Bronchial epithelial cell (primary cell): ENCODE measurements at regions not wholly inside any gene's neighbourhood (a gene's known extent, or its start where the extent isn't known, plus 50 kb on each side); places are given as distances from the start of the nearest gene placed in this dataset.
A peak's percentile ranks its signal among the peaks of the same experiment; 100 is the strongest.

Experiments used
- DNase-seq: peaks from one replicate; pipeline ENCODE4 v3.0.0-alpha.2; 2010; ENCODE audit warnings: low read depth
- FAIRE-seq: peaks from 2 replicates; lab custom pipeline; 2011; peaks lifted over from hg19 to GRCh38; lab: Jason Lieb, UNC
- H3K27me3 ChIP-seq: 2 replicates; pipeline ENCODE4 v1.5.1; 2011; ENCODE audit warnings: low read length; ENCODE audit not compliant: control insufficient read depth, insufficient read depth
- H3K36me3 ChIP-seq: 2 replicates; pipeline ENCODE4 v1.5.1; 2011; ENCODE audit warnings: low read length; ENCODE audit not compliant: control insufficient read depth, insufficient read depth
- H3K4me3 ChIP-seq: 2 replicates; pipeline ENCODE4 v1.5.1; 2011; ENCODE audit warnings: mild to moderate bottlenecking, low read depth, low read length, control low read depth
- TF ChIP-seq, protein P1 (sequence below): IDR thresholded peaks from 2 replicates; pipeline ENCODE4 v1.5.1; 2011; ENCODE audit warnings: mild to moderate bottlenecking, moderate library complexity, low read length, control low read depth, inconsistent platforms; ENCODE audit not compliant: insufficient read depth, severe bottlenecking

DNA sequence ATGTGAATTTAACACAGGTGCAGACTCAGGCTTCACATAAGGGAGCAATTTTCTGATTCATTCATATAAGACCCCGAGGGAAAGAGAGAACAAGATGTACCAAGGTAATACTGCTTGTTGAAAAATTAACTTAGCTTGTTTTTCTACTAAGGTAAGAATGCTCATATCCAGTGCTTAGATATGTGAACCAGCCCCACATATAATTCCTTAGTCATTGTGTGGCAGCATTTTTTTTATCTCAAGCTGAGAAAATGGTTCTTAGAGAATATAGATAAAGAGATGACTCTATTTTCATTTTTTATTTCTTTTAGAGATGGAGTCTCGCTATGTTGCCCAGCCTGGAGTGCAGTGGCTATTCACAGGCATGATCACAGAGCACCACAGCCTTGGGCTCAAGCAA lies 121.8 kb upstream of the SEM1 start:
- no peak for DNase-seq
- Histone ChIP-seq H3K36me3 (no peaks in the 10 kb centered on the region), H3K4me3 (no peak overlapping the region), H3K27me3 (no peaks in the 10 kb centered on the region)
- TF ChIP-seq, protein P1, sequence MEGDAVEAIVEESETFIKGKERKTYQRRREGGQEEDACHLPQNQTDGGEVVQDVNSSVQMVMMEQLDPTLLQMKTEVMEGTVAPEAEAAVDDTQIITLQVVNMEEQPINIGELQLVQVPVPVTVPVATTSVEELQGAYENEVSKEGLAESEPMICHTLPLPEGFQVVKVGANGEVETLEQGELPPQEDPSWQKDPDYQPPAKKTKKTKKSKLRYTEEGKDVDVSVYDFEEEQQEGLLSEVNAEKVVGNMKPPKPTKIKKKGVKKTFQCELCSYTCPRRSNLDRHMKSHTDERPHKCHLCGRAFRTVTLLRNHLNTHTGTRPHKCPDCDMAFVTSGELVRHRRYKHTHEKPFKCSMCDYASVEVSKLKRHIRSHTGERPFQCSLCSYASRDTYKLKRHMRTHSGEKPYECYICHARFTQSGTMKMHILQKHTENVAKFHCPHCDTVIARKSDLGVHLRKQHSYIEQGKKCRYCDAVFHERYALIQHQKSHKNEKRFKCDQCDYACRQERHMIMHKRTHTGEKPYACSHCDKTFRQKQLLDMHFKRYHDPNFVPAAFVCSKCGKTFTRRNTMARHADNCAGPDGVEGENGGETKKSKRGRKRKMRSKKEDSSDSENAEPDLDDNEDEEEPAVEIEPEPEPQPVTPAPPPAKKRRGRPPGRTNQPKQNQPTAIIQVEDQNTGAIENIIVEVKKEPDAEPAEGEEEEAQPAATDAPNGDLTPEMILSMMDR = no peak
- FAIRE-seq = no peak

- Histone ChIP-seq H3K27me3 (no peaks in the 10 kb centered on the region), H3K36me3 (no peaks in the 10 kb centered on the region), H3K4me3 (no peak overlapping the region)
- TF ChIP-seq, protein P1 = no peak
- DNase-seq (no peak), FAIRE-seq (no peak)
Measured at GRCh38 chr7:96832092-96832662, 122.5 kb upstream of the SEM1 start.

DNA sequence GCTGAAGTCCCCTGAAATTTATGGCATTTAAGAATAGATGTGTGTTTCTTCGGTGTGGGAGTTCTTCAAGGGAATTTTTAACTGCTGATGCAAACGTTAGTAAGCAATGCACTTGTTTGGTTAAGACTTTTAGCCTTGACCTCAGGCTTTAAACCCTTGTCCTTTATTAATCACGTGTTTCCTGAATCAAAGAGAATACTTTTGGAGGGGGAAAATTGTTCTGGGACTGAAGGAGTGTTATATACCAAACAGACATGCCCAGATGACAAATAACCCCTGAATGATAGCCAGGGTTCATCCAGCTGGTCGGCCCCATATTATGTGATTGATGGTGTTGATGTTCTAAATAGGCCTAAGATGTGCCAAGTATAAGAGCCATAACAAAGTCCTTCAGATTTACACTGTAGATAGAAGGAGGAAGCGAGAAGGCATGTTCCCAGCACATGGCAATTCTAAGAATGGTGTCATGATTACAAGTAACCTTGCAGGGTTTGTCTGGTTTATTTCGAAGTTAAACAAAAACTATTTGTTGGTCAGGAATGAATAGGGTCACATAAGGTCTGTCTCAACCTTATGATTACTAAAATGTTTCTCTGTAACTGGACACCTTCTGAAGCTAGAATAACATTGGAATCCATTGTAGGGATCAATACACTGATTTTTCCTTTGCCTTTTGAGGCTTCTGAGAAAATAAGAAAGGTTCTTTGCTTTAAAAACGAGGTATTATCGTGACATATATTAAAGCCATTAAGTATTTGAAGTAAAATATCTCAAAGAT lies 124.2 kb upstream of the SEM1 start:
- DNase-seq (peak; percentile 14), FAIRE-seq (no peak)
- Histone ChIP-seq H3K4me3 (no peak overlapping the region), H3K27me3 (no peaks in the 10 kb centered on the region), H3K36me3 (no peaks in the 10 kb centered on the region)
- TF ChIP-seq, protein P1 = no peak

DNA sequence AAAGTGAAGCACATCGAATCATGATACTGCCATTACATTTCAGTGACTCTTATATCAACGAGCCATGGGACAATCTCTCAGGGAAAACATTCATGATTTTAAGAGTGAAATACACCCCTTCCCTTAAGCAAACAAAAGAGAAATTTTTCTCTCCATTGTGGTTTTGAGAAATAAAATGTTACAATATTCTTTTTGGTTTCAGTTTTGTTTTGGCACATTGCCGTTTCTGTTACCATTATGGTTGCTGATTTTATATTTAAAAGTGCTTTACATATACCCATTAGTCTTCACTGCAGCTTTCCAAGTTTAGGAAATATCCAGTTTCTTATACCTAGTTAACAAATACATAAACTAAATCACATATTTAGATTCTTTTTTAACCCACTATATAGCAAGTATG lies 126.8 kb upstream of the SEM1 start:
- Histone ChIP-seq H3K27me3 (no peaks in the 10 kb centered on the region), H3K4me3 (no peak overlapping the region), H3K36me3 (no peaks in the 10 kb centered on the region)
- FAIRE-seq (no peak), DNase-seq (no peak)
- TF ChIP-seq, protein P1 = no peak

- no peak overlapping the region for H3K4me3 ChIP-seq
- FAIRE-seq = no peak
- TF ChIP-seq, protein P1 = no peak
- H3K36me3 ChIP-seq = no peaks in the 10 kb centered on the region
- DNase-seq = no peak
- no peaks in the 10 kb centered on the region for H3K27me3 ChIP-seq
Measured at GRCh38 chr7:96837593-96837992, 127.9 kb upstream of the SEM1 start.
